ENCODE measurements at regions not wholly inside any gene's neighbourhood (a gene's known extent, or its start where the extent isn't known, plus 50 kb on each side); places are given as distances from the start of the nearest gene placed in this dataset.

DNA sequence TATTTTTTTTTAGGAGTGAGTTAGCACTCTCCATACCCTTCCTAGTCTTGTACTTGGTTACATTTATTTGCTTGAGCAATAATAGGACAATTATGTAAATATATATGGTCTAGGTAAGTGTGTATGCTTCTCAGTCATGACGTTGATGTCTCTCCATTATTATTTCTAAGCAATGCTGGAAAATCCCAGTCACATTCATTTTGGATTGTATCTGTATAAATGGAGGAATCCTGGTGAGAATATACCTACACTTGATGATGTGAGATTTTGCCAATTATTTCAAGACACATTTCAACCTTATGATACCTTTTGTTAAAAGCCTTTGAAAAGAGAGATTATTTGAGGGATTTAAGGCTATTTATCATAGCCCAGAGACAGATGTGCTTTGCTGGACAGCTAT lies 2244.5 kb upstream of the WWC1 start:
- Mint-ChIP-seq H3K27me3 (ENCODE audit: low read depth) (no peaks in the 10 kb centered on the region), H3K9me3 (peaks cover 24% of the 10 kb centered on the region), H3K36me3 (peaks cover 8% of the 10 kb centered on the region), H3K4me1 (no peaks in the 10 kb centered on the region), H3K4me3 (no peak overlapping the region), H3K27ac (no peak overlapping the region)
- TF ChIP-seq E2F4 (CRISPR knock-in tag; IDR thresholded peaks at IDR 0.05; ENCODE audit: borderline replicate concordance, low read depth) (no peak), TEAD4 (CRISPR knock-in tag; IDR thresholded peaks at IDR 0.05) (no peak), GRHL2 (CRISPR knock-in tag; IDR thresholded peaks at IDR 0.05; ENCODE audit: insufficient replicate concordance, severe bottlenecking) (no peak), KAT7 (CRISPR knock-in tag; IDR thresholded peaks at IDR 0.05; ENCODE audit: borderline replicate concordance) (no peak), MXD4 (CRISPR knock-in tag; IDR thresholded peaks at IDR 0.05; ENCODE audit: borderline replicate concordance) (no peak), RORB (CRISPR knock-in tag; IDR thresholded peaks at IDR 0.05) (no peak)
- TF ChIP-seq, protein P1, sequence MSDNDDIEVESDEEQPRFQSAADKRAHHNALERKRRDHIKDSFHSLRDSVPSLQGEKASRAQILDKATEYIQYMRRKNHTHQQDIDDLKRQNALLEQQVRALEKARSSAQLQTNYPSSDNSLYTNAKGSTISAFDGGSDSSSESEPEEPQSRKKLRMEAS (CRISPR knock-in tag; IDR thresholded peaks at IDR 0.05), result no peak
- TF ChIP-seq, protein P2, sequence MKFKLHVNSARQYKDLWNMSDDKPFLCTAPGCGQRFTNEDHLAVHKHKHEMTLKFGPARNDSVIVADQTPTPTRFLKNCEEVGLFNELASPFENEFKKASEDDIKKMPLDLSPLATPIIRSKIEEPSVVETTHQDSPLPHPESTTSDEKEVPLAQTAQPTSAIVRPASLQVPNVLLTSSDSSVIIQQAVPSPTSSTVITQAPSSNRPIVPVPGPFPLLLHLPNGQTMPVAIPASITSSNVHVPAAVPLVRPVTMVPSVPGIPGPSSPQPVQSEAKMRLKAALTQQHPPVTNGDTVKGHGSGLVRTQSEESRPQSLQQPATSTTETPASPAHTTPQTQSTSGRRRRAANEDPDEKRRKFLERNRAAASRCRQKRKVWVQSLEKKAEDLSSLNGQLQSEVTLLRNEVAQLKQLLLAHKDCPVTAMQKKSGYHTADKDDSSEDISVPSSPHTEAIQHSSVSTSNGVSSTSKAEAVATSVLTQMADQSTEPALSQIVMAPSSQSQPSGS (CRISPR knock-in tag; IDR thresholded peaks at IDR 0.05; ENCODE audit: borderline replicate concordance, low read depth), result no peak
- TF ChIP-seq, protein P3, sequence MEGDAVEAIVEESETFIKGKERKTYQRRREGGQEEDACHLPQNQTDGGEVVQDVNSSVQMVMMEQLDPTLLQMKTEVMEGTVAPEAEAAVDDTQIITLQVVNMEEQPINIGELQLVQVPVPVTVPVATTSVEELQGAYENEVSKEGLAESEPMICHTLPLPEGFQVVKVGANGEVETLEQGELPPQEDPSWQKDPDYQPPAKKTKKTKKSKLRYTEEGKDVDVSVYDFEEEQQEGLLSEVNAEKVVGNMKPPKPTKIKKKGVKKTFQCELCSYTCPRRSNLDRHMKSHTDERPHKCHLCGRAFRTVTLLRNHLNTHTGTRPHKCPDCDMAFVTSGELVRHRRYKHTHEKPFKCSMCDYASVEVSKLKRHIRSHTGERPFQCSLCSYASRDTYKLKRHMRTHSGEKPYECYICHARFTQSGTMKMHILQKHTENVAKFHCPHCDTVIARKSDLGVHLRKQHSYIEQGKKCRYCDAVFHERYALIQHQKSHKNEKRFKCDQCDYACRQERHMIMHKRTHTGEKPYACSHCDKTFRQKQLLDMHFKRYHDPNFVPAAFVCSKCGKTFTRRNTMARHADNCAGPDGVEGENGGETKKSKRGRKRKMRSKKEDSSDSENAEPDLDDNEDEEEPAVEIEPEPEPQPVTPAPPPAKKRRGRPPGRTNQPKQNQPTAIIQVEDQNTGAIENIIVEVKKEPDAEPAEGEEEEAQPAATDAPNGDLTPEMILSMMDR (IDR thresholded peaks at IDR 0.05), result no peak
- ChIA-PET CTCF (no interaction called here), POLR2A (interaction anchor here (0.7 kb wide), 1 partner anchor 72 kb away, joined by 3 read pairs; no protein-coding TSS in a partner anchor)
- no peak for ATAC-seq
- no peak for DNase-seq (ENCODE audit: low spot score)

- no peak for ATAC-seq
- Mint-ChIP-seq H3K9me3 (peaks cover 6% of the 10 kb centered on the region; the same call in 1 of the 2 replicates), H3K4me1 (no peaks in the 10 kb centered on the region), H3K36me3 (peaks cover 3% of the 10 kb centered on the region; the same call in 1 of the 2 replicates), H3K27ac (no peak overlapping the region), H3K27me3 (ENCODE audit: low read depth) (no peaks in the 10 kb centered on the region), H3K4me3 (no peak overlapping the region)
- ChIA-PET POLR2A (no interaction called here), CTCF (no interaction called here)
- DNase-seq (ENCODE audit: low spot score), result no peak
- no peak for TF ChIP-seq E2F5 (CRISPR knock-in tag; IDR thresholded peaks at IDR 0.05)
- no peak for TF ChIP-seq SMAD4 (CRISPR knock-in tag; IDR thresholded peaks at IDR 0.05)
- no peak for TF ChIP-seq JAZF1 (CRISPR knock-in tag; IDR thresholded peaks at IDR 0.05)
- TF ChIP-seq FOXP4 (CRISPR knock-in tag; IDR thresholded peaks at IDR 0.05), result no peak
- TF ChIP-seq HMGA2 (CRISPR knock-in tag; IDR thresholded peaks at IDR 0.05), result no peak
- TF ChIP-seq ZNF512 (CRISPR knock-in tag; IDR thresholded peaks at IDR 0.05; ENCODE audit: borderline replicate concordance), result no peak
- TF ChIP-seq RORB (CRISPR knock-in tag; IDR thresholded peaks at IDR 0.05), result no peak
- no peak for TF ChIP-seq SP1 (CRISPR knock-in tag; conservative IDR thresholded peaks at IDR 0.05)
- TF ChIP-seq, protein P4, sequence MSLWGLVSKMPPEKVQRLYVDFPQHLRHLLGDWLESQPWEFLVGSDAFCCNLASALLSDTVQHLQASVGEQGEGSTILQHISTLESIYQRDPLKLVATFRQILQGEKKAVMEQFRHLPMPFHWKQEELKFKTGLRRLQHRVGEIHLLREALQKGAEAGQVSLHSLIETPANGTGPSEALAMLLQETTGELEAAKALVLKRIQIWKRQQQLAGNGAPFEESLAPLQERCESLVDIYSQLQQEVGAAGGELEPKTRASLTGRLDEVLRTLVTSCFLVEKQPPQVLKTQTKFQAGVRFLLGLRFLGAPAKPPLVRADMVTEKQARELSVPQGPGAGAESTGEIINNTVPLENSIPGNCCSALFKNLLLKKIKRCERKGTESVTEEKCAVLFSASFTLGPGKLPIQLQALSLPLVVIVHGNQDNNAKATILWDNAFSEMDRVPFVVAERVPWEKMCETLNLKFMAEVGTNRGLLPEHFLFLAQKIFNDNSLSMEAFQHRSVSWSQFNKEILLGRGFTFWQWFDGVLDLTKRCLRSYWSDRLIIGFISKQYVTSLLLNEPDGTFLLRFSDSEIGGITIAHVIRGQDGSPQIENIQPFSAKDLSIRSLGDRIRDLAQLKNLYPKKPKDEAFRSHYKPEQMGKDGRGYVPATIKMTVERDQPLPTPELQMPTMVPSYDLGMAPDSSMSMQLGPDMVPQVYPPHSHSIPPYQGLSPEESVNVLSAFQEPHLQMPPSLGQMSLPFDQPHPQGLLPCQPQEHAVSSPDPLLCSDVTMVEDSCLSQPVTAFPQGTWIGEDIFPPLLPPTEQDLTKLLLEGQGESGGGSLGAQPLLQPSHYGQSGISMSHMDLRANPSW (CRISPR knock-in tag; conservative IDR thresholded peaks at IDR 0.05; ENCODE audit: low read depth), result no peak
- TF ChIP-seq PREB (CRISPR knock-in tag; IDR thresholded peaks at IDR 0.05; ENCODE audit: borderline replicate concordance), result no peak
- TF ChIP-seq, protein P5, sequence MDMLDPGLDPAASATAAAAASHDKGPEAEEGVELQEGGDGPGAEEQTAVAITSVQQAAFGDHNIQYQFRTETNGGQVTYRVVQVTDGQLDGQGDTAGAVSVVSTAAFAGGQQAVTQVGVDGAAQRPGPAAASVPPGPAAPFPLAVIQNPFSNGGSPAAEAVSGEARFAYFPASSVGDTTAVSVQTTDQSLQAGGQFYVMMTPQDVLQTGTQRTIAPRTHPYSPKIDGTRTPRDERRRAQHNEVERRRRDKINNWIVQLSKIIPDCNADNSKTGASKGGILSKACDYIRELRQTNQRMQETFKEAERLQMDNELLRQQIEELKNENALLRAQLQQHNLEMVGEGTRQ (CRISPR knock-in tag; IDR thresholded peaks at IDR 0.05), result no peak
Measured at GRCh38 chr5:166050531-166050930, 2240.9 kb upstream of the WWC1 start.
